Pancreas (tissue), 10 donors: ENCODE measurements at regions not wholly inside any gene's neighbourhood (a gene's known extent, or its start where the extent isn't known, plus 50 kb on each side); places are given as distances from the start of the nearest gene placed in this dataset.
A peak's percentile ranks its signal among the peaks of the same experiment; 100 is the strongest.

Experiments used
- ATAC-seq, 4 donors: fragments of 200-7000 bp; cut with Tn5 transposase; one replicate each; pipeline versions ENCODE4 v1.8.0 to v1.9.1; 2020; ENCODE audit warnings: mild to moderate bottlenecking in 4 of 4, moderate library complexity in 4 of 4
- DNase-seq, 6 donors: peaks; one replicate each; pipeline ENCODE4 v3.0.0-alpha.2; 2020
- FAIRE-seq: peaks from 2 replicates; lab custom pipeline; 2012; peaks lifted over from hg19 to GRCh38; lab: Jason Lieb, UNC
- H3K27ac ChIP-seq, 4 donors: fragments of 200-600 bp; sonication (generic); 1 replicate in 3 of 4; 2 replicates in 1 of 4; pipeline versions ENCODE4 v1.5.0 to v1.8.0; 2020
- H3K27me3 ChIP-seq, 4 donors: fragments of 200-600 bp; one replicate each; pipeline ENCODE4 v1.8.0; 2021
- H3K36me3 ChIP-seq, 3 donors: fragments of 200-600 bp; sonication (generic) in 1 of 3; one replicate each; pipeline versions ENCODE4 v1.5.0 to v1.8.0; 2020 to 2021
- H3K4me1 ChIP-seq, 3 donors: fragments of 200-600 bp; one replicate each; pipeline ENCODE4 v1.8.0; 2021
- H3K4me3 ChIP-seq, 4 donors: fragments of 200-600 bp; sonication (generic) in 2 of 4; one replicate each; pipeline versions ENCODE4 v1.5.0 to v1.8.0; 2020 to 2021
- H3K9me3 ChIP-seq, 4 donors: fragments of 200-600 bp; one replicate each; pipeline ENCODE4 v1.8.0; 2021
- CTCF ChIP-seq, 4 donors: fragments of 200-600 bp; sonication (generic) in 3 of 4; IDR thresholded peaks; one replicate each; pipeline versions ENCODE4 v1.5.0 to v1.8.0; 2021; ENCODE audit warnings: antibody characterized with exemption in 4 of 4
- WGBS, 2 donors: extraction: QIAGEN DNeasy Blood & Tissue Kit; methylation state at CpG; one replicate each; pipeline ENCODE4 v1.1.7; 2013; 5-methylcytosine and 5-hydroxymethylcytosine counted together
- intact Hi-C, 3 donors: fragments of 100-400 bp; cut with DNase I; formaldehyde crosslinking; loops; one replicate each; pipeline versions ENCODE4 v1.11.1 to v1.14.2; 2022
- donor health status: healthy with polysubstance abuse.
- donor health status: DM: no; HTN: no; CAD: no; lungs with moderate emphysema.
- donor health status: DM: no; HTN: no; CAD: no.
- donor health status: control.
- donor health status: control.
- donor health status: Bipolar disorder and iron deficiency.
- donor health status: DM: yes; HTN: yes; CAD: no.
- donor health status: DM: no; HTN: no; CAD: no.
- donor health status: DM: no; HTN: no; CAD: no.
- donor health status: DM: yes; HTN: yes; CAD: no.

GRCh38 chr19:31519256-31519655 lies 170.0 kb upstream of the TSHZ3 start:
- Histone ChIP-seq H3K4me1 (no peaks in the 10 kb centered on the region), H3K36me3 (no peaks in the 10 kb centered on the region), H3K27me3 (peaks cover 0 to 5% (median 0%) of the 10 kb centered on the region in 4 donors), H3K9me3 (no peaks in the 10 kb centered on the region), H3K27ac (no peak overlapping the region), H3K4me3 (no peak overlapping the region)
- ATAC-seq (peak in 1 of 4 donors; percentile 39), FAIRE-seq (no peak), DNase-seq (no peak)
- no peak for TF ChIP-seq CTCF (IDR thresholded peaks at IDR 0.05)
- intact Hi-C loops = no loop called here
- WGBS, 2 donors = 28 to 41% methylated on average over 3 of the region's 3 CpGs

GRCh38 chr19:31519908-31520307 lies 170.7 kb upstream of the TSHZ3 start:
- no peak for FAIRE-seq
- WGBS, 2 donors = 69 to 74% methylated on average over 1 of the region's 1 CpG
- Histone ChIP-seq H3K27ac (no peak overlapping the region), H3K9me3 (no peaks in the 10 kb centered on the region), H3K27me3 (peaks cover 0 to 5% (median 0%) of the 10 kb centered on the region in 4 donors), H3K4me1 (no peaks in the 10 kb centered on the region), H3K4me3 (no peak overlapping the region), H3K36me3 (no peaks in the 10 kb centered on the region)
- ATAC-seq = no peak
- DNase-seq = no peak
- no peak for TF ChIP-seq CTCF (IDR thresholded peaks at IDR 0.05)
- intact Hi-C loops = no loop called here

- FAIRE-seq = peak; percentile 17
- no peaks in the 10 kb centered on the region for H3K9me3 ChIP-seq
- H3K4me3 ChIP-seq = no peak overlapping the region
- intact Hi-C loops = no loop called here
- DNase-seq = no peak
- H3K27ac ChIP-seq = no peak overlapping the region
- peaks cover 0 to 5% (median 0%) of the 10 kb centered on the region in 4 donors for H3K27me3 ChIP-seq
- TF ChIP-seq CTCF (IDR thresholded peaks at IDR 0.05) = no peak
- H3K36me3 ChIP-seq = no peaks in the 10 kb centered on the region
- no peaks in the 10 kb centered on the region for H3K4me1 ChIP-seq
- no peak for ATAC-seq
Measured at GRCh38 chr19:31520633-31521032, 171.4 kb upstream of the TSHZ3 start.

- Histone ChIP-seq H3K4me1 (no peaks in the 10 kb centered on the region), H3K9me3 (no peaks in the 10 kb centered on the region), H3K27ac (no peak overlapping the region), H3K27me3 (no peaks in the 10 kb centered on the region), H3K36me3 (no peaks in the 10 kb centered on the region), H3K4me3 (no peak overlapping the region)
- ATAC-seq (no peak), FAIRE-seq (peak; percentile 49), DNase-seq (no peak)
- intact Hi-C loops = no loop called here
- 50 to 62% methylated on average over 4 of the region's 4 CpGs for WGBS, 2 donors
- TF ChIP-seq CTCF (IDR thresholded peaks at IDR 0.05) = no peak
Measured at GRCh38 chr19:31525610-31526147, 176.4 kb upstream of the TSHZ3 start.

- Histone ChIP-seq H3K9me3 (no peaks in the 10 kb centered on the region), H3K4me1 (no peaks in the 10 kb centered on the region), H3K36me3 (no peaks in the 10 kb centered on the region), H3K4me3 (no peak overlapping the region), H3K27me3 (no peaks in the 10 kb centered on the region), H3K27ac (no peak overlapping the region)
- FAIRE-seq (no peak), DNase-seq (no peak), ATAC-seq (no peak)
- intact Hi-C loops = no loop called here
- no peak for TF ChIP-seq CTCF (IDR thresholded peaks at IDR 0.05)
Measured at GRCh38 chr19:31527443-31527842, 178.2 kb upstream of the TSHZ3 start.
